Tibial artery (tissue), 4 donors: ENCODE measurements at regions not wholly inside any gene's neighbourhood (a gene's known extent, or its start where the extent isn't known, plus 50 kb on each side); places are given as distances from the start of the nearest gene placed in this dataset.

Experiments
- DNase-seq, 2 donors: peaks; one replicate each; pipeline ENCODE4 v3.0.0-alpha.2; 2019
- H3K27ac ChIP-seq, 2 donors: fragments of 200-600 bp; sonication (generic) in 1 of 2; 1 replicate in 1 of 2; 2 replicates in 1 of 2; pipeline ENCODE4 v1.5.1; 2018 to 2019; ENCODE audit warnings: mild to moderate bottlenecking in 1 of 2
- H3K27me3 ChIP-seq, 2 donors: fragments of 200-600 bp; sonication (generic) in 1 of 2; one replicate each; pipeline versions ENCODE4 v1.5.1 to v1.6.0; 2016 to 2019
- H3K36me3 ChIP-seq, 3 donors: fragments of 200-600 bp; sonication (generic) in 2 of 3; one replicate each; pipeline ENCODE4 v1.5.1; 2016 to 2019; ENCODE audit warnings: mild to moderate bottlenecking in 2 of 3
- H3K4me1 ChIP-seq, 4 donors: fragments of 200-600 bp; sonication (generic) in 2 of 4; 1 replicate in 3 of 4; 2 replicates in 1 of 4; pipeline ENCODE4 v1.5.1; 2016 to 2019
- H3K4me3 ChIP-seq, 2 donors: fragments of 200-600 bp; sonication (generic) in 1 of 2; 1 replicate in 1 of 2; 2 replicates in 1 of 2; pipeline ENCODE4 v1.5.1; 2018 to 2019; ENCODE audit warnings: mild to moderate bottlenecking in 2 of 2
- H3K9me3 ChIP-seq, 3 donors: fragments of 200-600 bp; sonication (generic) in 1 of 3; one replicate each; pipeline ENCODE4 v1.5.1; 2016 to 2019
- intact Hi-C: fragments of 100-400 bp; cut with DNase I; formaldehyde crosslinking; loops from one replicate; pipeline ENCODE4 v1.15.0; 2023; ENCODE audit warnings: low total_unique reads
- TF ChIP-seq, protein P1 (sequence below), 2 experiments: fragments of 200-600 bp in 1 of 2; fragments of 450-650 bp in 1 of 2; IDR thresholded peaks; one replicate each; pipeline ENCODE4 v1.5.1; 2017 to 2019; ENCODE audit warnings: antibody characterized with exemption in 2 of 2, mild to moderate bottlenecking in 1 of 2, moderate library complexity in 1 of 2

DNA sequence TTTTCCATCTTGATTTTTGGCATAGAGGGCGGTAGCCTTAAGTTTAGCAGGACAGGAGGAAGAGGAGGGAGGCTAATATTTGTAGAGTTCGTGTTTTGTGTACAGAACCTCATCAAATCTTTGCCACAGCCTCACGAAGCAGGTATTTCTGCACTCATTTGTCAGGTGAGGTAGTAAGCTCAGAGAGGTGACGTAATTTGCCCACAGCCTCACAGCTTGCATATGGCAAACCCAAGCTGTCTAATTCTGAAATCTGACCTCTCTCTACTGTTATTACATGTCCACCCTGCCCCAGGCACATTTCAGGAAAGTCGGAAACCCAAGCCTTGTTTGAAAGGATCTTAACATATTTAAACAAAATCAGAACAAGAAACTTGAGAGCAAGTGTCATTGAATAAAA is 91.1 kb upstream of the TPM1 start:
- no peak overlapping the region for H3K4me3 ChIP-seq
- H3K36me3 ChIP-seq: no peaks in the 10 kb centered on the region
- intact Hi-C loops: no loop called here
- no peak for DNase-seq
- no peaks in the 10 kb centered on the region for H3K9me3 ChIP-seq
- no peaks in the 10 kb centered on the region for H3K4me1 ChIP-seq
- no peaks in the 10 kb centered on the region for H3K27me3 ChIP-seq
- no peak overlapping the region for H3K27ac ChIP-seq
- TF ChIP-seq, protein P1, sequence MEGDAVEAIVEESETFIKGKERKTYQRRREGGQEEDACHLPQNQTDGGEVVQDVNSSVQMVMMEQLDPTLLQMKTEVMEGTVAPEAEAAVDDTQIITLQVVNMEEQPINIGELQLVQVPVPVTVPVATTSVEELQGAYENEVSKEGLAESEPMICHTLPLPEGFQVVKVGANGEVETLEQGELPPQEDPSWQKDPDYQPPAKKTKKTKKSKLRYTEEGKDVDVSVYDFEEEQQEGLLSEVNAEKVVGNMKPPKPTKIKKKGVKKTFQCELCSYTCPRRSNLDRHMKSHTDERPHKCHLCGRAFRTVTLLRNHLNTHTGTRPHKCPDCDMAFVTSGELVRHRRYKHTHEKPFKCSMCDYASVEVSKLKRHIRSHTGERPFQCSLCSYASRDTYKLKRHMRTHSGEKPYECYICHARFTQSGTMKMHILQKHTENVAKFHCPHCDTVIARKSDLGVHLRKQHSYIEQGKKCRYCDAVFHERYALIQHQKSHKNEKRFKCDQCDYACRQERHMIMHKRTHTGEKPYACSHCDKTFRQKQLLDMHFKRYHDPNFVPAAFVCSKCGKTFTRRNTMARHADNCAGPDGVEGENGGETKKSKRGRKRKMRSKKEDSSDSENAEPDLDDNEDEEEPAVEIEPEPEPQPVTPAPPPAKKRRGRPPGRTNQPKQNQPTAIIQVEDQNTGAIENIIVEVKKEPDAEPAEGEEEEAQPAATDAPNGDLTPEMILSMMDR (IDR thresholded peaks at IDR 0.05): no peak

DNA sequence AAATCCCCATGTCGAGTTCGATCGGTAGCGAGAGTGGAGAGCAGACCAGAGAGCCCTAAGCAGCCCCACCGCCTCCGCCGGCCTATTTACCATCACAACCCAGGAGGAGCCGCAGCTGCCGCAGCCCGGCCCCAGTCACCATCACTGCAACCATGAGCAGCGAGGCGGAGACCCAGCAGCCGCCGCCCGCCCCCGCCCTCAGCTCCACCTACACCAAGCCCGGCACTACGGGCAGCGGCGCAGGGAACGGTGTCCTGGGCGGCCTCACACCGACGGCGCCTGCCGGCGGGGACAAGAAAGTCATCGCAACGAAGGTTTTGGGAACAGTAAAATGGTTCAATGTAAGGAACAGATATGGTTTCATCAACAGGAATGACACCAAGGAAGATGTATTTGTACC is 89.5 kb upstream of the TPM1 start:
- DNase-seq: no peak
- no peaks in the 10 kb centered on the region for H3K9me3 ChIP-seq
- intact Hi-C loops: no loop called here
- H3K4me1 ChIP-seq: peaks cover 0 to 12% (median 5%) of the 10 kb centered on the region in 4 donors
- H3K36me3 ChIP-seq: no peaks in the 10 kb centered on the region
- H3K27ac ChIP-seq: no peak overlapping the region
- TF ChIP-seq, protein P1 (IDR thresholded peaks at IDR 0.05): no peak
- H3K27me3 ChIP-seq: no peaks in the 10 kb centered on the region
- no peak overlapping the region for H3K4me3 ChIP-seq

DNA sequence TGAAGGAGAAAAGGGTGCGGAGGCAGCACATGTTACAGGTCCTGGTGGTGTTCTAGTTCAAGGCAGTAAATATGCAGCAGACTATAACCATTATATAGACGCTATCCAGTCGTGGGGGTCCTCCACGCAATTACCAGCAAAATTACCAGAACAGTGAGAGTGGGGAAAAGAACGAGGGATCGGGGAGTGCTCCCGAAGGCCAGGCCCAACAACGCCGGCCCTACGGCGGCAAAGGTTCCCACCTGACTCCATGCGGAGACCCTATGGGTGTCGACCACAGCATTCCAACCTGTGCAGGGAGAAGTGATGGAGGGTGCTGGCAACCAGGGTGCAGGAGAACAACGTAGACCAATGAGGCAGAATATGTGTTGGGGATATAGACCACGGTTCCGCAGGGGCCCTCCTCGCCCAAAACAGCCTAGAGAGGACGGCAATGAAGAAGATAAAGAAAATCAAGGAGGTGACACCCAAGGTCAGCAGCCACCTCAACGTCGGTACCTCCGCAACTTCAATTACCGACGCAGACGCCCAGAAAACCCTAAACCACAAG is 89.0 kb upstream of the TPM1 start:
- H3K36me3 ChIP-seq: no peaks in the 10 kb centered on the region
- H3K27me3 ChIP-seq: no peaks in the 10 kb centered on the region
- TF ChIP-seq, protein P1 (IDR thresholded peaks at IDR 0.05): no peak
- H3K4me1 ChIP-seq: peaks cover 0 to 17% (median 10%) of the 10 kb centered on the region in 4 donors
- no peak overlapping the region for H3K4me3 ChIP-seq
- no peak overlapping the region for H3K27ac ChIP-seq
- DNase-seq: no peak
- no peaks in the 10 kb centered on the region for H3K9me3 ChIP-seq
- intact Hi-C loops: no loop called here

DNA sequence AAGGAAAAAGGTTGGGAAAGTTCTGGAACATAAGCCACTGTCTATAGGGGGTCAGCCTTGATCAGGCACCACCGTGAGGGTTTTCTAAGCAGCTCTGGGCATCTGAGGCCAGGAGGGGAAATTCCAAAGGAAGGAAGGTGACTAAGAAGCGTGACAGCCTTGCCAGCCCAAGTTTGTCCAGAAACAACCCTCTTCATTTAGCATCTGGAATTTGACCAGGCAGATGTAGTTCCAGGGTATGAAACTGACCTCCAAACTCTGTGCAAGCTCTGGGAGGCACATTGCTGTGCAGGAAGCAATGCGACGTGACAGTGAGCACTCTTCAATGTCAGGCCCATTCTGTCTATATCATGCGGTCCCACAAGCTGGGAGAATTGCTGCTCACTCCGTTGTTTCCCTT is 85.4 kb upstream of the TPM1 start:
- TF ChIP-seq, protein P1 (IDR thresholded peaks at IDR 0.05): no peak
- peaks cover 0 to 24% (median 13%) of the 10 kb centered on the region in 4 donors for H3K4me1 ChIP-seq
- no peaks in the 10 kb centered on the region for H3K9me3 ChIP-seq
- no peak for DNase-seq
- H3K4me3 ChIP-seq: no peak overlapping the region
- no peaks in the 10 kb centered on the region for H3K27me3 ChIP-seq
- intact Hi-C loops: no loop called here
- no peaks in the 10 kb centered on the region for H3K36me3 ChIP-seq
- no peak overlapping the region for H3K27ac ChIP-seq

DNA sequence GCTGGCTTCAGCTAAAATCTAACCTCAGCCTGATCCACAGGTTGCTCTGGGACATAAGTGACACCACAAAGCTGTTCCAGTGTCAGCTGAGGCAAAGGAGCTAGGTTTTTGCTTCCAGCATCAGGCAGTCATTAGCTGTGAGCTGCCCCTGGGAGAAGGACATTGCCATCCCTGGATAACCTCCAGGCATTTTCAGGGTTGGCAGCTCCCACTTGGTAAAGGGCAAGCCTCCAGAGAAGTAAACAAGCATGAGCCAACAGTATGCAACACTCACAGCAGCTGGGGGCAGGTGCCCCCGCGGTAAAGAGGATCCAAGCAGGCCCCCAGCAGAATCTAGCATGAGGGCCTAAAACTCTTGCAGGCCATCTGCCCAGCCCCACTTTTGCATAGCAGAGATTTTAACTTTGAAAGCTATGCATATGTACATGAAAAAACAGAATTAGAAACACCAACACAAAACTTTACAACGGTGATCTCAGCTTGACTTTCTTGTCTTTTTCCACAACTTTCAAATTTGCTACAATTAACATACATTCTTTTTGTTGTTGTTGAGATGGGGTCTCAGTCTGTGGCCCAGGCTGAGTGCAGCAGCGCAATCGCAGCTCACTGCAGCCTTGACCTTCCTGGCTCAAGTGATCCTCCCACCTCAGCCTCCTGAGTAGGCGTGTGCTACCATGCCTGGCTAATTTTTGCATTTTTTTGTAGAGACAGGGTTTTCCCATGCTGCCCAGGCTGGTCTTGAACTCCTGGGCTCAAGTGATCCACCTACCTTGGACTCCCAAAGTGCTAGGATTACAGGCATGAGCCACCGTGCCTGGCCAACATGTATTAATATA is 83.8 kb upstream of the TPM1 start:
- H3K36me3 ChIP-seq: no peaks in the 10 kb centered on the region
- no peak overlapping the region for H3K4me3 ChIP-seq
- H3K4me1 ChIP-seq: peaks cover 0 to 24% (median 13%) of the 10 kb centered on the region in 4 donors
- intact Hi-C loops: no loop called here
- H3K27me3 ChIP-seq: no peaks in the 10 kb centered on the region
- H3K27ac ChIP-seq: peak overlapping the region; percentile 3 to 13
- TF ChIP-seq, protein P1 (IDR thresholded peaks at IDR 0.05): no peak
- H3K9me3 ChIP-seq: no peaks in the 10 kb centered on the region
- no peak for DNase-seq
